OCI-LY3 (cell line): ENCODE measurements at regions not wholly inside any gene's neighbourhood (a gene's known extent, or its start where the extent isn't known, plus 50 kb on each side); places are given as distances from the start of the nearest gene placed in this dataset.

ENCODE experiments used
- CTCF ChIP-seq: fragments of 200-600, 300-600 bp; sonication (generic); IDR thresholded peaks from 2 replicates; pipeline ENCODE4 v1.5.1; 2014; ENCODE audit warnings: antibody characterized with exemption, low read length, low read depth
- EZH2phosphoT487 ChIP-seq: fragments of 200-600 bp; shearing (Covaris generic); IDR thresholded peaks from 2 replicates; pipeline ENCODE4 v1.6.1; 2018; ENCODE audit warnings: antibody characterized with exemption, mixed run types, low read depth

- TF ChIP-seq CTCF (no peak), EZH2phosphoT487 (no peak)
These were observed 197.8 kb upstream of the RBMS3 start for GRCh38 chr3:29083081-29083480.
